Liver (tissue), 3 donors: ENCODE measurements at regions not wholly inside any gene's neighbourhood (a gene's known extent, or its start where the extent isn't known, plus 50 kb on each side); places are given as distances from the start of the nearest gene placed in this dataset.

Source experiments
- NR2F2 ChIP-seq: IDR thresholded peaks from 2 replicates; pipeline ENCODE4 v1.6.1; 2016; ENCODE audit warnings: antibody characterized with exemption
- RAD21 ChIP-seq, 2 donors: IDR thresholded peaks; 2 replicates each; pipeline ENCODE4 v1.6.1; 2016; ENCODE audit warnings: antibody characterized with exemption in 2 of 2, mild to moderate bottlenecking in 2 of 2
- ZBTB33 ChIP-seq: IDR thresholded peaks from 2 replicates; pipeline ENCODE4 v1.6.1; 2016; ENCODE audit warnings: antibody characterized with exemption
- TF ChIP-seq, protein P1 (sequence below): fragments of 150-350 bp; IDR thresholded peaks from 2 replicates; pipeline ENCODE4 v1.5.1; 2017; ENCODE audit warnings: improper control_type of control experiment, low read depth, low read length; ENCODE audit not compliant: missing input control
- donor health status: healthy.
- donor health status: healthy.

DNA sequence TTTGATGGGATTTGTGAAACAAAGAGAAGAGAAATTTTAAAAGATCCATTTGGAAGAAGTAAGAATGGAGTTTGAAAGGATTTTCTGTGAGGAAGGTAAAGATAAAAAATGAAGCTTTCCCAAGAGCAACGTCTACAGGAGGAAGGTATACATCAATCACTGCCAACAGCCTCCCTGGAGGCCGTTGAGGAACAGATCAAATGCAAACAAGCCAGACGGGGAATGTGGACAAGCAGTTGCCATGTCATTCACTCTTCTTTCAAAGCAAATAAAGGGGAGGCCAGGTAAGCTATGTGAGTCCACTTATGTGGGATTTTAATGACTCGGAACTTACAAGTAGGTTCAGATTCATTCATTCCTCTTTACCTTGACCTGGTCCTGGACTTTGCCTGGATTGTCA, 1020.5 kb upstream of the AGA start:
- TF ChIP-seq RAD21 (IDR thresholded peaks at IDR 0.05) (no peak), NR2F2 (no peak), ZBTB33 (no peak)
- TF ChIP-seq, protein P1, sequence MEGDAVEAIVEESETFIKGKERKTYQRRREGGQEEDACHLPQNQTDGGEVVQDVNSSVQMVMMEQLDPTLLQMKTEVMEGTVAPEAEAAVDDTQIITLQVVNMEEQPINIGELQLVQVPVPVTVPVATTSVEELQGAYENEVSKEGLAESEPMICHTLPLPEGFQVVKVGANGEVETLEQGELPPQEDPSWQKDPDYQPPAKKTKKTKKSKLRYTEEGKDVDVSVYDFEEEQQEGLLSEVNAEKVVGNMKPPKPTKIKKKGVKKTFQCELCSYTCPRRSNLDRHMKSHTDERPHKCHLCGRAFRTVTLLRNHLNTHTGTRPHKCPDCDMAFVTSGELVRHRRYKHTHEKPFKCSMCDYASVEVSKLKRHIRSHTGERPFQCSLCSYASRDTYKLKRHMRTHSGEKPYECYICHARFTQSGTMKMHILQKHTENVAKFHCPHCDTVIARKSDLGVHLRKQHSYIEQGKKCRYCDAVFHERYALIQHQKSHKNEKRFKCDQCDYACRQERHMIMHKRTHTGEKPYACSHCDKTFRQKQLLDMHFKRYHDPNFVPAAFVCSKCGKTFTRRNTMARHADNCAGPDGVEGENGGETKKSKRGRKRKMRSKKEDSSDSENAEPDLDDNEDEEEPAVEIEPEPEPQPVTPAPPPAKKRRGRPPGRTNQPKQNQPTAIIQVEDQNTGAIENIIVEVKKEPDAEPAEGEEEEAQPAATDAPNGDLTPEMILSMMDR: no peak
